CD4-positive, CD25-positive, alpha-beta regulatory T cell (primary cell): ENCODE measurements at regions not wholly inside any gene's neighbourhood (a gene's known extent, or its start where the extent isn't known, plus 50 kb on each side); places are given as distances from the start of the nearest gene placed in this dataset.

Source experiments
- ATAC-seq, 2 donors: fragments of 150-1000 bp; cut with Tn5 transposase; one replicate each; pipeline ENCODE4 v1.10.0; 2021; ENCODE audit warnings: low read depth in 2 of 2, moderate number of reproducible peaks in 2 of 2, moderate library complexity in 1 of 2
- DNase-seq, 3 donors: peaks; one replicate each; pipeline versions ENCODE4 v3.0.0 to v3.0.0-alpha.2; 2012 to 2022; ENCODE audit warnings: mixed read lengths in 1 of 3
- H3K27ac ChIP-seq: one replicate; pipeline ENCODE4 v1.7.0; 2013; ENCODE audit warnings: mild to moderate bottlenecking, low read length; ENCODE audit not compliant: insufficient read depth, poor library complexity, severe bottlenecking
- H3K27me3 ChIP-seq: one replicate; pipeline ENCODE4 v1.7.0; 2013; ENCODE audit warnings: low read length; ENCODE audit not compliant: control insufficient read depth, insufficient read depth
- H3K36me3 ChIP-seq: one replicate; pipeline ENCODE4 v1.7.0; 2013; ENCODE audit warnings: mild to moderate bottlenecking, low read length, moderate library complexity; ENCODE audit not compliant: control insufficient read depth, insufficient read depth
- H3K4me1 ChIP-seq: 2 replicates; pipeline ENCODE4 v1.7.0; 2013; ENCODE audit warnings: mild to moderate bottlenecking, low read length; ENCODE audit not compliant: insufficient read depth, control insufficient read depth, poor library complexity, severe bottlenecking
- H3K4me3 ChIP-seq: one replicate; pipeline ENCODE4 v1.7.0; 2013; ENCODE audit warnings: low read depth, mild to moderate bottlenecking, low read length, moderate library complexity
- H3K9me3 ChIP-seq, 2 experiments: 1 replicate in 1 of 2; 2 replicates in 1 of 2; pipeline ENCODE4 v1.7.0; 2013; ENCODE audit warnings: low read length in 2 of 2, mild to moderate bottlenecking in 1 of 2, moderate library complexity in 1 of 2; ENCODE audit not compliant: control insufficient read depth in 2 of 2
- H3K27ac Mint-ChIP-seq, 3 donors: one replicate each; pipeline ENCODE4 v1.8.0; 2020 to 2022; ENCODE audit warnings: mild to moderate bottlenecking in 3 of 3, mixed read lengths in 3 of 3, moderate library complexity in 2 of 3
- H3K27me3 Mint-ChIP-seq: one replicate; pipeline ENCODE4 v1.8.0; 2022; ENCODE audit warnings: mild to moderate bottlenecking, mixed read lengths
- H3K36me3 Mint-ChIP-seq: one replicate; pipeline ENCODE4 v1.8.0; 2020; ENCODE audit warnings: mixed read lengths
- H3K4me1 Mint-ChIP-seq, 4 donors: one replicate each; pipeline ENCODE4 v1.8.0; 2020 to 2022; ENCODE audit warnings: mixed read lengths in 4 of 4, mild to moderate bottlenecking in 1 of 4
- H3K4me3 Mint-ChIP-seq, 4 donors: one replicate each; pipeline ENCODE4 v1.8.0; 2020 to 2022; ENCODE audit warnings: mild to moderate bottlenecking in 4 of 4, mixed read lengths in 4 of 4, moderate library complexity in 3 of 4
- H3K9me3 Mint-ChIP-seq, 7 donors: one replicate each; pipeline ENCODE4 v1.8.0; 2020 to 2022; ENCODE audit warnings: mixed read lengths in 7 of 7, mild to moderate bottlenecking in 3 of 7, moderate library complexity in 2 of 7

DNA sequence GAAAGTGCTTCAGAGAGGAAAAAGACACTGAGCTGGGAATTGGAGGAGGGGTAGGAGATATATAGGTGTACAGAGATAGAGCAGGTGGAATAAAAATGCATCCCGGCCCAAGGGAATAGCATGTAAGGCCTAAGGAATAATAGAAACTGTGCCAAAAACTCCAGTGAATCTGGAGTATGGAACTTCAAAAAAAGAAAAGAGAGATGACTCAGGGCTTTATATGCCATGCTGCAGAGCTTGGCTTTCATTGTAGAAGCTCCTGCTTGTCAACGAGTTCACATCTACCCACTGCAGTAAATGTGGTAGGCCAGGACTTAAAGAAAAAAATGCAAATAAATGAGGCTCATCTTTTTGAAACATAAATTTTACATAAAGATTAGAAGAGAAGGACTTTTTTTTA is 131.8 kb downstream of the MREG start:
- ATAC-seq (no peak), DNase-seq (no peak)
- Histone ChIP-seq H3K27ac (no peak overlapping the region), H3K4me3 (no peak overlapping the region), H3K36me3 (no peaks in the 10 kb centered on the region), H3K9me3 (no peaks in the 10 kb centered on the region), H3K27me3 (peaks cover 2% of the 10 kb centered on the region), H3K4me1 (no peaks in the 10 kb centered on the region)
- Mint-ChIP-seq H3K27me3 (peaks cover 12% of the 10 kb centered on the region), H3K4me1 (no peaks in the 10 kb centered on the region), H3K36me3 (no peaks in the 10 kb centered on the region), H3K9me3 (no peaks in the 10 kb centered on the region), H3K4me3 (no peak overlapping the region), H3K27ac (peak overlapping the region in 1 of 3 donors; percentile 11)

GRCh38 chr2:215880970-215881369 is 132.4 kb downstream of the MREG start:
- Histone ChIP-seq H3K9me3 (no peaks in the 10 kb centered on the region), H3K4me3 (no peak overlapping the region), H3K27ac (no peak overlapping the region), H3K4me1 (no peaks in the 10 kb centered on the region), H3K36me3 (no peaks in the 10 kb centered on the region), H3K27me3 (peaks cover 2% of the 10 kb centered on the region)
- Mint-ChIP-seq H3K27ac (peak overlapping the region in 1 of 3 donors; percentile 11), H3K27me3 (peaks cover 13% of the 10 kb centered on the region), H3K4me3 (no peak overlapping the region), H3K9me3 (no peaks in the 10 kb centered on the region), H3K36me3 (no peaks in the 10 kb centered on the region), H3K4me1 (no peaks in the 10 kb centered on the region)
- ATAC-seq (no peak), DNase-seq (no peak)

DNA sequence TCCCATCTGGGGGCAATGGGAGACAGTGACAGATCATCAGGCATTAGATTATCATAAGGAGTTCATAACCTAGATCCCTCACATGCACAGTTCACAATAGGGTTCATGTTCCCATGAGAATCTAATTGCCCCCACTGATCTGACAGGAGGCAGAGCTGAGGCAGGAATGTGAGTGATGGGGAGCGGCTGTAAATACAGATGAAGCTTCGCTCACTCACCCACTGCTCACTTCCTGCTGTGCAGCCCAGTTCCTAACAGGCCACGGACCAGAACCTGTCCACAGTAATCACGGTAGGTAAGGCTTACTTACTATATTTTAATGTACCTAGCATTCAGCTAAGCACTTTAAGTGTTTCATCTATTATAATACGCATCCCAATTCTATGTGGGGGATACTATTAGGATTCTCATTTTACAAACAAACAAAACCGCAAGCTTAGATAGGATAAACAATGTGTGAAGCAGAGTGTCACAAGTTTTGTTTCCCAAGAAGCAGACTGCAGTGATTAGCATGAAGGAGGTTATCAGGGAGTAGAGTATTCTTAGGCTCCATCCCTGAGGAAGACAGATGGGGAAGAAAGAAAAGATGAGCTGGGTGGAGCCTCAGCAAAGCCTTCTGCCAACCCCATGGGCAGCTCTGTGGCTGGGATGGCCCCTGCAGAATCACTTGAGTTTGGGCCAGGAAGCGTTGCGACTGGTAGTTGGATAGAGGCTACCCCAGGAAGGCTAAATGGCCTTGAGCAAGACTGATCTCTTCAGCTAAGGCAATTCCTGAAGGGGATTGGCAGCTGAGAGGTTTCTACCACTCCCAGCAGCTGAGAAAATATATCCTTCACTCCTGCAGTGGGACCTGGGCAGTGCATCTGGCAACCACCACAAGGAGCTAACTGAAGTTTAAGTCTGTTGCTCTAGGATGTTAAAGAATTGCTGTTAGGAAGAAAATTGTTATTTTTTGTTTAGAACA is 133.1 kb downstream of the MREG start:
- Mint-ChIP-seq H3K36me3 (no peaks in the 10 kb centered on the region), H3K27me3 (peaks cover 20% of the 10 kb centered on the region), H3K4me3 (no peak overlapping the region), H3K4me1 (no peaks in the 10 kb centered on the region), H3K27ac (no peak overlapping the region), H3K9me3 (no peaks in the 10 kb centered on the region)
- ATAC-seq (no peak), DNase-seq (no peak)
- Histone ChIP-seq H3K27ac (no peak overlapping the region), H3K27me3 (peaks cover 2% of the 10 kb centered on the region), H3K4me1 (no peaks in the 10 kb centered on the region), H3K36me3 (no peaks in the 10 kb centered on the region), H3K4me3 (no peak overlapping the region), H3K9me3 (no peaks in the 10 kb centered on the region)

- H3K27ac ChIP-seq = no peak overlapping the region
- Mint-ChIP-seq H3K9me3 (no peaks in the 10 kb centered on the region), H3K4me3 (no peak overlapping the region), H3K27me3 (peaks cover 22% of the 10 kb centered on the region), H3K27ac (no peak overlapping the region), H3K36me3 (no peaks in the 10 kb centered on the region), H3K4me1 (no peaks in the 10 kb centered on the region)
- no peaks in the 10 kb centered on the region for H3K4me1 ChIP-seq
- H3K27me3 ChIP-seq = peaks cover 2% of the 10 kb centered on the region
- H3K9me3 ChIP-seq = no peaks in the 10 kb centered on the region
- ATAC-seq (no peak), DNase-seq (no peak)
- H3K4me3 ChIP-seq = no peak overlapping the region
- H3K36me3 ChIP-seq = no peaks in the 10 kb centered on the region
Observed at GRCh38 chr2:215879331-215879730, 134.0 kb downstream of the MREG start.

- H3K4me1 ChIP-seq = no peaks in the 10 kb centered on the region
- H3K27me3 ChIP-seq = no peaks in the 10 kb centered on the region
- no peak overlapping the region for H3K4me3 ChIP-seq
- Mint-ChIP-seq H3K27me3 (peaks cover 21% of the 10 kb centered on the region), H3K4me3 (no peak overlapping the region), H3K4me1 (no peaks in the 10 kb centered on the region), H3K36me3 (no peaks in the 10 kb centered on the region), H3K9me3 (no peaks in the 10 kb centered on the region), H3K27ac (no peak overlapping the region)
- H3K9me3 ChIP-seq = no peaks in the 10 kb centered on the region
- H3K27ac ChIP-seq = no peak overlapping the region
- no peaks in the 10 kb centered on the region for H3K36me3 ChIP-seq
- no peak for ATAC-seq
- DNase-seq = no peak
Observed at GRCh38 chr2:215878476-215879063, 134.8 kb downstream of the MREG start.

DNA sequence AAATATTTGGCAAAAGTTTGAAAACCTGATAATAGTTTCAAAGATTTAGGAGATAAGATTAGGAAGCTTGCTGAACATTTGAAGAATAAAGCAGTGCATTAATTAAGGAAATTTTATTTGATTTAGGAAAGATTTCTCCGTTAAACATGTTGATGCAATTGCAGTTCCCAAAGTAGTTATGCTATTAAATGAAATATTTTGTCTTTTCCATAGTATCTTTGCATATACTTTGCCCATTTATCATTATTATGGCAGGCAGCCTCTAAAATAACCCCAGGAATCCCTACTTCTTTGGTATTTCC is 136.5 kb downstream of the MREG start:
- H3K4me3 ChIP-seq = no peak overlapping the region
- no peak for ATAC-seq
- no peaks in the 10 kb centered on the region for H3K36me3 ChIP-seq
- peaks cover 18% of the 10 kb centered on the region for H3K27me3 Mint-ChIP-seq
- H3K36me3 Mint-ChIP-seq = no peaks in the 10 kb centered on the region
- no peak for DNase-seq
- no peak overlapping the region for H3K27ac Mint-ChIP-seq
- no peaks in the 10 kb centered on the region for H3K27me3 ChIP-seq
- no peaks in the 10 kb centered on the region for H3K4me1 Mint-ChIP-seq
- H3K4me3 Mint-ChIP-seq = no peak overlapping the region
- H3K9me3 ChIP-seq = no peaks in the 10 kb centered on the region
- no peak overlapping the region for H3K27ac ChIP-seq
- H3K9me3 Mint-ChIP-seq = peaks cover 0 to 3% (median 0%) of the 10 kb centered on the region in 7 donors
- no peaks in the 10 kb centered on the region for H3K4me1 ChIP-seq

- ATAC-seq (no peak), DNase-seq (no peak)
- peaks cover 0 to 3% (median 0%) of the 10 kb centered on the region in 7 donors for H3K9me3 Mint-ChIP-seq
- H3K27ac Mint-ChIP-seq = no peak overlapping the region
- no peaks in the 10 kb centered on the region for H3K4me1 ChIP-seq
- no peaks in the 10 kb centered on the region for H3K4me1 Mint-ChIP-seq
- H3K36me3 Mint-ChIP-seq = no peaks in the 10 kb centered on the region
- H3K4me3 Mint-ChIP-seq = no peak overlapping the region
- H3K9me3 ChIP-seq = no peaks in the 10 kb centered on the region
- H3K36me3 ChIP-seq = no peaks in the 10 kb centered on the region
- peaks cover 18% of the 10 kb centered on the region for H3K27me3 Mint-ChIP-seq
- no peaks in the 10 kb centered on the region for H3K27me3 ChIP-seq
- no peak overlapping the region for H3K4me3 ChIP-seq
- no peak overlapping the region for H3K27ac ChIP-seq
Observed at GRCh38 chr2:215876139-215876936, 137.0 kb downstream of the MREG start.
